Muscle of arm (tissue), 1 donor: ENCODE measurements at regions not wholly inside any gene's neighbourhood (a gene's known extent, or its start where the extent isn't known, plus 50 kb on each side); places are given as distances from the start of the nearest gene placed in this dataset.
"Not testable (repeated sequence)": the region's sequence is repeated elsewhere in the genome, so short reads cannot be mapped to it uniquely, and the experiment has no call there.

ENCODE experiments used
- DNase-seq: peaks from one replicate; pipeline ENCODE4 v3.0.0-alpha.2; 2013

DNA sequence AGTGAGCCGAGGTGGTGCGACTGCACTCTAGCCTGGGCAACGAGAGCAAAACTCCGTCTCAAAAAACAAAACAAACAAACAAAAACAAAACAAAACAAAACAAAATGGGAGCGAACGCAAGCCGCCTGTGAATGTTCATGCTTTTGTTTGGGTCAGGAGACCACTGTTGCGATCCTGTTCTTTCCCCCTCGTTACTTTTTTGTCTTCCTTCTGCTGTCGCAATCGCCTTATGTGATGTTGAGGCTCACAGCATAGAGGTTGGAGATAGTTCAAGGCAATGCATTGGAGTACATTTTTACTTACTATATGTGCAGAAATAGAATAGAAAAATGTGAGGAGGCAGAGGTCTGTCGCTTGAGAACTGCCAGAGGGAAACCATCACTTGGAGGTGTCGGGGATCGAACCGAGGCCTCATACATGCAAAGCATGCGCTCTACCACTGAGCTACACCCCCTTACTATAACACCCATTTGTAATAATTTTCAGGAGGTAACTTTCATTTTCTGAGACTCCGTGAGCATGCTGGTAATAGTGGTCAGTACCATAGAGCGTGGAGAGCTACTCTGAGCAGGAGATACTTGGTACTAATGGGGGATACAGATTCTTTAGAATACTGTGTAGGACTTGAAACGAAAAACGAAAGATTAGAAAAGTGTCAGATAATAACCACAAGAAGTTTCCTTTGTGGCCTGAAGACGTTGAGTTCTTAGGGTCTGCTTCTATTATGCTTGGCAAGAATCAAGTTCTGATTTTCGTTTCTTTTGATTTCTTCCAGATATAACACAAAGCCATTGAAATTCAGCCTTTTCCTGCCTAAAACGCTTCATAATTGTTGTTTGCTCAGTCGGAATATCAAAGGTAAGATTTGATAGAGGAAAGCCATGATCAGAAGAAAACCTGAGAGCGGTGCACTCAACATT lies 121.1 kb downstream of the TRIM27 start:
- DNase-seq: no peak

DNA sequence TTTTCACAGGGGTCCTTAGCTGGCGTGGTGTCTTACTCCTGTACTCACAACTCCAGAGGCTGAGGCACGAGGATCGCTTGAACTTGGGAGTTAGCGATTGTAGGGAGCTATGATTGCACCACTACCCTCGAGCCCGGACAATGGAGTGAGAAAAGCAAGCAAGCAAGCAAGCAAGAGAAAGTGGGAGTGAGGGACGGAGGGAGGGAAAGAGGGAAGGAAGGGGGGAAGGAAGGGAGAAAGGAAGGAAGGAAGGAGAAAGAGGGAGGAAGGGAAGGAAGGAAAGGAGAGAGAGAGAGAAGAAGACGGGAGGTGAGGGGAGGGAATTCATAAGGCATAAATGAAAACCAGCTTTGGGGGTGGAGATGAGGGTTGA lies 120.5 kb downstream of the TRIM27 start:
- no peak for DNase-seq

DNA sequence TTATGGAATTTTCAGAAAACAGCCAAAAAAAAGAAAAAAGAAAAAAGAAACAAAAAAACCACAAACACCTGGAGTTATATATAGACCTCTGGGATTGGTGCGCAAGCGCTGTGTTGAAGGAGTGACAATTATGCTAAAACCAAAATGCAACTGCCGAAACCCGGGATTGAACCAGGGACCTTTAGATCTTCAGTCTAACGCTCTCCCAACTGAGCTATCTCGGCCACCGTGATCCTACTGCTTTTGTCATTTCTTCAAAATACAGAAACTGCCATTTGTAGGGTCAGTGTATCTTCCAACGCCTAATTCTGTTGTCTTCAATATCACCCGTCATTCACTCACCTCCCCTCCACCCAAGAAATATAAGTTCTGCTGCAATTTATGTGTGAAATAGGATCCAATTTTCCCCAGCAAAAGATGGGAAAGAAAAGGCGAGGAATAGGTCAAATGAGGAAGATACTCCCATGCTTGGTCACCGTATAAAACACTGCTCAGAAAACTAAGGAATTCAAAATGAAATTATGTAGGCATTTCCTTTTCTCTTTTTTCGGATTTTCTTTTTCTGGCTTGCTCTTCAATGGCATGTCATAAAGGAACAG lies 116.0 kb downstream of the TRIM27 start:
- DNase-seq: no peak

DNA sequence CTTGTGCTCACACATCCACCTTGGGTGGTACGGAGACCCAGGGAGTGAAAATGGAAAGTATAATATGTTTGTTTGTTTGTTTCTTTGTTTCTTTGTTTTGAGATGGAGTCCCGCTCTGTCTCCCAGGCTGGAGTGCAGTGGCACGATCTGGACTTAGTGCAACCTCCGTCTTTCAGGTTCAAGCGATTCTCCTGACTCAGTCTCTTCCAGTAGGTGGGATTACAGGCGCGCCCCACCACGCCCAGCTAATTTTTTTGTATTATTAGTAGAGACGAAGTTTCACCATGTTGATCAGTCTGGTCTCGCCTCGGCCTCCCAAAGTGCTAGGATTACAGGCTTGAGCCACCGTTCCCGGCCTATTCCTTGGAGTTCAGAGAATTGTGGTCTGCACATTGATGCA lies 115.4 kb downstream of the TRIM27 start:
- DNase-seq: no peak

DNA sequence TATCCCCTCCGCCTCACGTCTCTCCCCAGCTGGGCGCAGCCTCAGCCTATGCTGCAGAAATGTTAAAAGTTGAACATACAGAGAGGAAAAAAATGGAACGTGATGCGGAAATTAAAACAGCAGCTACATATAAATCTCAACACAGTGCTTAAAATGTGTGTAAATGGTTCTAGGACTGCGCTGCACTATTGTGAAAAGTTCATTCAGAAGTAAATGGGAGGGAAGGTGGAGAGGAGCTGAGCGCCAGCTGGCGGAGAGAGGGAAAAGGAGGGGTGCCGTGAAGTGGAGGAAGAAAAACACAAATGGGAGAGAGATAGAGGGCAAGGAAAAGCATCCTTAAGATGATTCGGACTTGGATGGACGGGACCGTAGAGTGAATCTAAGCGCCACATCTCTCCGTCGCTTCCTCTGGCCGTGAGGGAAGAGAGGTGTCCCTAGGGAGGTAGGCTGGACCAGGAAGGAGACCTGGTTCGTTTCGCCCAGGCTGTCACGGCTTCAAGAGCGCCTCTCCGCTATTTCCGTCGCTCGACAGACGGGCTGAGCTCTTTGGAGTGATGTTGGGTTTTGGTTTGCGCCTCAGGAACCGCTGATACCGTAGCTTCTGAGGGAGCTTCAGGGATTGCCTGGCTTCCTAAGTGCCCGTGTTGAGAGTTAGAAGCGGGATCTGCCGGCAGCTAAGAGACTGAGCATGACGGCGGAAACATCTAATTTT lies 113.7 kb downstream of the TRIM27 start:
- DNase-seq: no peak

DNA sequence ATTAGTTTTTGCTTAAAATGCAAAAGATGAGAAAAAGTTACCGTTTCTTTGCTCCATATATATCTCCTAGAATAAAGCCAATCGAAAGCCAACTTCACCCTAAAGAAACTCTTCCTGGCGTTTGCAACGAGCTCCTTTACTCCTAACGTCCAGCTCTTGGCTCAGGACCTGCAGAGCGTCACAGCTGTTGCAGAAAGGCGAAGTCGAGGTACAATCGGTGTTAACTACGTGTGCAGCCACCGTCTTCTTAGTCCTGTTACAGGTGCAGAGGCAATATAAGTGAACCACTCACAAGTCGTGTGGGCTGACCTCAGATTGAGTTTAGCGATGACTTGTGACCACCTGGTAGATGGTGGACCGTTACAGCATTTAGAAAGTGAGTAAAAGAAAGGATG lies 113.1 kb downstream of the TRIM27 start:
- no peak for DNase-seq

DNA sequence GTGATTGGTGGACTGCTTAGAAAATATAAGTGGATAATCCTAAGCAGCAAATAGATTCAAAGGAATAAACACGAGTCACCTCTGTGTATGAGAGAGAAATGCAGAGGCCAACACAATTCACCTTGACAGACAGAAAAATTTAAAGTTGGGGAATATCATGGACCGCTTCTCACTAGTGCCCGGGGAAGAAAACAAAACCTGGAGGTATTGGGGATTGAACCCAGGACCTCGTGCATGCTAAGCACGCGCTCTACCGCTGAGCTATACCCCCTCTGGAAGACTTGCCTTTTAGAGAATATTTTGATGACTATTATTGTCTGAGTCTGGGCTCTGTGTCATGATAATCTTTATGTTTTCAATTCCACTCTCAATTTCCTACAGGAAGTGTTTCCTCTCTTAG lies 111.9 kb downstream of the TRIM27 start:
- DNase-seq: no peak

DNA sequence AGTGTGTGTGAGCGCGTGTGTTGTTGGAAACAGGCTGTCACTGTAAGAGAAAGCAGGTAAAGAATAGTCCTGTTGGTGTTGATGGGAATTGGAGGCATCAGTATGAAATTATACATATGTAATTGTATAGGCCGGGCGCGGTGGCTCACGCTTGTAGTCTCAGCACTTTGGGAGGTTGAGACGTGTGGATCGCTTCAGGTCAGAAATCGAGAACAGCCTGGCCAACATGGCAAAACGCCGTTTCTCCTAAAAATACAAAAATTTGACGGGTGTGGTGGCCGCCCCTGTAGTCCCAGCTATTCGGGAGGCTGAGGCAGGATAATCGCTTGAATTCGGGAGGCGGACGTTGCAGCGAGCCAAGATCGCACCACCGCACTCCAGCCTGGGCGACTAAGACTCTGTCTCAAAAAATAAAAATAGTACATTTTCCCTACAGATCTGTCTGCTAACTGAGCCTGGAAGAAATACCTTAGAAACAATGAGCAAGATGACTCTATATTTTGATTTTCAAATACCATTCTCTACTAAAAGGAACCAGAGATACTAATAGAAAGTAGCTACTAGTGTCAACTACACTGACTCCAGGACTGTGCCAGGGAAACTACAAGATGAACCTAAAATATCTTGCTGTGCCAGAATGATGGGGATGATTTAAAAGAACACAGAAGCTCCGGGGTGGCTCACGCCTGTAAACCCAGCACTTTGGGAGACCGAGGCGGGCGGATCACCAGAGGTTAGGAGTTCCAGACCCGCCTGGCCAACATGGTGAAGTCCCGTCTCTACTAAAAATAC lies 110.8 kb downstream of the TRIM27 start:
- no peak for DNase-seq

DNA sequence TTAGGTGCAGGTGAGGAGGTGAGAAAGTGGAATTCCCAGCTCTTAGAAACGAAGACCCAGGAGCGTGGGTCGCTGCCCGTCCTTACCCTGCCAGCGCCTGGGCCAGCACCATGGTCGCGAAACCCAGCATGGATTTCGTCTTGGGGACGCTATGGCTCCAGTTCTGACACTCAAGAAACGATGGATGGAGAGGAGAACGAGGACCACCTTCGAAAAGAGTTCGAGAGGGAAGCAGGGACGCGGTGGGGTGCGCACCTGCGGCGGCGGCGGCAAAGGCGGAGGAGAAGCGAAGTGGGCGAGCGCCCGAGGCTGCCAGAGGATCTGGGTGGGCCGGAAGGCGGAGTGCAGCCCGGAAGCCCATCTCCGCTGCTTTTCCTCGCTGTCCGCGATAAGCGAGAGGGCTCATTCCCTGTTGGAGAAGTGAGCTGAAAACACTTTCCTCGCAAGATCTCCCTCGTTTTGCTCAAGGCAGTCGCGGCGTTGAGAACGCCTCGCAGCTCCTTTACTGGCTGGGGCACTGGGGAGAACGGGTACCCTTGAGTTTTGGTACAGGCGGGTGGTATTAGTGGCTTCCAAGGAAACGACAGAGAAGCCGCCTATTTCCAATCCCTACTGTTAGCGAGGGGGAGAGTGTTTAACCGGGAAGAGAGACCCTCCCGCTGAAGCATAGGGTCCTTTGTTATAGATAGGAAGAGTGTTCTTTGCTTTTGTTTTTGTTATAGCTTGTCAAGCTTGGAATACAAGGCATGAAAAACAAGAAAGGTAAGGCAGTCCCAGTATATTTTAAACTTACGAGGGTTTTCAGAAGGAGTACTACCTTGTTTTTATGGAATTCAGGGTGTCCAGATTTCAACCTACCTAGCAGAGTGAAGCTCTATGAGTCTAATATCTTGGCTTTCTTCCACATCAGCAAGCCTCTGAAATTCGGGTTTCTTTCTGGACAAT lies 109.5 kb downstream of the TRIM27 start:
- no peak for DNase-seq

DNA sequence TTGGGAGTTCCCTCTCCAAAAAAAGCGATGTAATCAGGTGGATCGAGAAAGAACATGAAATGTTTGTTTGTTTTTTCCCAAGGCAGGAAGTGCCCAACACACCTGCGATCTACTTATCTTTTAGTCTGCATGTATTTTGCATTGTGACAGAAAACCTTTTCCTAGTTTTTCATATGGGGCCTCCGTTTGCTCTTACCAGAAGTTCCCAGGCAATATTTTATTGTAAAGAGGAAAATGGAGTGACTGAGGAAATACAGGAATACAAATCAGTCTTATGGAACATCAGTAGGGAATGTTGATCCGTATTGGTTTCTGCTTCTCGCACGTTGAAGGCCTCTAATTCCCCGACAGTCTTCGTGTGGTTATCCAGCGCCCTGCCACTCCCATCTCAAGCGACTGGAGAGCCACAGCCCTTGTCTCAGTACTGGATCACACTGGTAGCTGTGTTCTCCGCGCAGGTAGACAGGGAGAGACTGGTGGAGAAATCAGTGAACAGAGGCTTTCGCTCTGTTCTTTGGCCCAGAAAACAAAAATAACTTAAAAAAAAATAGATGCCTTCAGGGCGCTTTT lies 107.4 kb downstream of the TRIM27 start:
- DNase-seq: no peak

DNA sequence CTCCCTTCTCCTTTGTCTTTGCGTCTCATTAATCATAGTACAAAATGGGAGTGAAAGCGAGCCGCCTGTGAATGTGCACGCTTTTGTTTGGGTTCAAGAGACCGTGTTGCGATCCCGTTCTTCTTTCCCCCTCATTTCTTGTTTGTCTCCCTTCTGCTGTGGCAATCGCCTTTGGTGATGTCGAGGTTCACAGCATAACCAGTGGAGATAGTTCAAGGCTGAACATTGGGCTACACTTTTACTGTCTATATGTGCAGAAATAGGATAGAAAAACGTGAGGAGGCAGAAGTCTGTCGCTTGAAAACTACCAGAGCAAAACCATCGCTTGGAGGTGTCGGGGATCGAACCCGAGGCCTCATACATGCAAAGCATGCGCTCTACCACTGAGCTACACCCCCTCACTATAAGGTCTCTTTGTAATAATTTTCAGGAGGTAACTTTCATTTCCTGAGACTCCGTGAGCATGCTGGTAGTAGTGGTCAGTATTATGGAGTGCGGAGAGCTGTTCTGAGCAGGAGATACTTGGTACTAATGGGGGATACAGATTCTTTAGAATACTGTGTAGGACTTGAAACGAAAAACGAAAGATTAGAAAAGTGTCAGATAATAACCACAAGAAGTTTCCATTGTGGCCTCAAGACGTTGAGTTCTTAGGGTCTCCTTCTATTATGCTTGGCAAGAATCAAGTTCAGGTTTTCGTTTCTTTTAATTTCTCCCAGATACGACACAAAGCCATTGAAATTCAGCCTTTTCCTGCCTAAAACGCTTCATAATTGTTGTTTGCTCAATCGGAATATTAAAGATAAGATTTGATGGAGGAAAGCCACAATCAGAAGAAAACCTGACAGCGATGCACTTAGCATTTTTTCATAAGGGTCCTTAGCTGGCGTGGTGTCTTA lies 106.6 kb downstream of the TRIM27 start:
- no peak for DNase-seq

DNA sequence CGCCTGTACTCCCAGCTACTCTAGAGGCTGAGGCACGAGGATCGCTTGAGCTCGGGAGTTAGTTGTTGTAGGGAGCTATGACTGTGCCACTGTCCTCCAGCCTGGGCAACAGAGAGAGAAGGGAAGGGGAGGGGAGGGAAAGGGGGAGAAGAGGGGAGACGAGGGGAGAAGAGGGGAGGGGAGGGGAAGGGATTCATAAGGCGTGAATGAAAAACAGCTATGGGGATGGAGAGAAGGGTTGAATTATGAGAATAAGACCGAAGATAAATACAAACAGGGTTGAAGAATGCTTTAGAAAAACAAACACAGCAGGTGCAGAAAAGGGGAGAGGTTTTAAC lies 106.0 kb downstream of the TRIM27 start:
- DNase-seq: no peak

DNA sequence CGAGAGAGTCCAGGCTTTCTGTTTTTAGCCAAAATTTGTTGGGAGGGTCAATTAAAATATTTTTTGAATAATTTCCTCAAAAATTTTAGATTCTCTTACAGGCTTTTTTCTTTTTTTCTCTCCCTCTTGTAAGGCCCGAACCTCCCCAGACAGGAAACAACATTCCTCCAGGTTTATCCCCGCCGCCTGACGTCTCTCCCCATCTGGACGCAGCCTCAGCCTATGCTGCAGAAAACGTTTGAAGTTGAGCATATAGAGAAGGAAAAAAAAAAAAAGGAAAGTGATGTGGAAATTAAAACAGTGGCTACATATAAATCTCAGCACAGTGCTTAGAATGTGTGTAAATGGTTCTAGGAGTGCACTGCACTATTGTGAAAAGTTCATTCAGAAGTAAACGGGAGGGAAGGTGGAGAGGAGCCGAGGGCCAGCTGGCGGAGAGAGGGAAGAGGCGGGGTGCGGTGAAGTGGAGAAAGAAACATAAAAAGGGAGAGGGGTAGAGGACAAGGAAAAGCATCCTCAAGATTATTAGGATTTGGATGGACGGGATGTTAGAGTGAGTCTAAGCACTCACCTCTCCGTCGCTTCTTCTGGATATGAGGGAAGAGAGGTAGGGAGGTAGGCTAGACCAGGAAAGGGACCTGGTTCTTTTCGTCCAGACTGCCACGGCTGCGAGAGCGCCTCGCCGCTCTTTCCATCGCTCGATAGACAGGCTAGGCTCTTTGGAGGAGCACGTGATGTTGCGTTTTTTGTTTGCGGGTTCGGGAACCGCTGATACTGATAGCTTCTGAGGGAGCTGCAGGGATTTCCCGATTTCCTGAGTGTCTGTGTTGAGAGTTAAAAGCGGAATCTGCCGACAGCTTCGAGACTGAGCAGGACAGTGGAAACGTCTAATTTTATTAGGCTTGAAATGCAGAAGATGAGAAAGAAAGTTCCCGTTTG lies 98.7 kb downstream of the TRIM27 start:
- no peak for DNase-seq

DNA sequence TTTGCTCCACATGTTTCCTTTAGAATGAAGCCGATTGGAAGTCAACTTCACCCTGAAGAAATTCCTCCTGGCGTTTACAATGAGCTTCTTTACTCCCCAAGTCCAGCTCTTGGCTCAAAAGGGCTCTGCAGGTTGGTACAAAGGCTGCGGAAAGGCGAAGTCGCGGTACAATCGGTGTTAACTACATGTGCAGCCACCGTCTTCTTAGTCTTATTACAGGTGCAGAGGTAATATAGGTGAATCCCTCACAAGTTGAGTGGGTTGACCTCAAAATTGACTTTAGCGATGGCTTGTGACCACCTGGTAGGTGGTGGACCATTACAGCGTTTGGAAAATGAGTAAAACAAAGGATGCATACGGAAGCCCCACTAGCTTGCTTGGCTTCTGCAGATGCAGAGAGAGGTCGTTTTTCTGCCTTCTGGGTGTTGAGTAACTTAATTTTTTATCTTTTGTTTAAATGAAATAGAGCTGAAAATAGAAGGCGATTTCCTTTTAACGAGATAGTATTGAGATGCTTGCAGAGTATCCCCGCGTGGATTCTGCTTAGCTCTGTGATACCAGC lies 98.0 kb downstream of the TRIM27 start:
- DNase-seq: no peak

DNA sequence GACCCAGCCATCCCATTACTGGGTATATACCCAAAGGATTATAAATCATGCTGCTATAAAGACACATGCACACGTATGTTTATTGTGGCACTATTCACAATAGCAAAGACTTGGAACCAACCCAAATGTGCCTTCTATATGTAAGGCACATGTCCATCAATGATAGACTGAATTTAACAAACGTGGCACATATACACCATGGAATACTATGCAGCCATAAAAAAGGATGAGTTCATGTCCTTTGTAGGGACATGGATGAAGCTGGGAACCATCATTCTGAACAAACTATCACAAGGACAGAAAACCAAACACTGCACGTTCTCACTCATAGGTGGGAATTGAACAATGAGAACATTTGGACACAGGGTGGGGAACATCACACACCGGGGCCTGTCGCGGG lies 92.1 kb downstream of the TRIM27 start:
- not testable (repeated sequence) for DNase-seq

DNA sequence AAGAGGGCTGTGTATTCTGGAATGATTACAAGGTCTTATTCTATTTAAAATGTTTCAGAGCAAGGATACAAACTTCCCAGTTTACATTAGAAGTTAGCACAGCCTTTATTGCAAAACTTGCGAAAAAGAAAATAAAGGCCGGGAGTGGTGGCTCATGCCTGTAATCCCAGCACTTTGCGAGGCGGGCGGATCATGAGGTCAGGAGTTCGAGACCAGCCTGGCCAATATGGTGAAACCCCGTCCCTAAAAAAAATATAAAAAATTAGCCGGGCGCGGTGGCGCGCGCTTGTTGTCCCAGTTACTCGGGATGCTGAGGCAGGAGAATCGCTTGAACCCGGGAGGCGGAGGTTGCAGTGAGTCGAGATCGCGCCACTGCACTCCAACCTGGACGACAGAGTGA lies 87.1 kb downstream of the TRIM27 start:
- DNase-seq: not testable (repeated sequence)

DNA sequence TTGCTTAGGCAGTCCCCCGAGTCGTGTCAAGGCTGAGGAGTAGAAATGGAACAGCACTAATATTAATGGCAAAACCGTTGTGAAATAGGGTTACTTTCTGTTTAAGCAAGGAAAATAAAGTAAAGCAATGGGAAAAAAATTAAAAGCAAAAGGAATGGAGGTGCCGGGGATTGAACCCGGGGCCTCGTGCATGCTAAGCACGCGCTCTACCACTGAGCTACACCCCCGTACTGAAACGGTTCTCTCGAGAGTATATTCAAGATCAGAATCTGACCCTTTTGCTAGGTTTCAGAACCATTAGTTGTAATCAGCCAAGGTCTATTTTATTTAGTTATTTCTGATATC lies 85.5 kb downstream of the TRIM27 start:
- peak; percentile 88 for DNase-seq
